22Rv1 (cell line): ENCODE measurements at regions not wholly inside any gene's neighbourhood (a gene's known extent, or its start where the extent isn't known, plus 50 kb on each side); places are given as distances from the start of the nearest gene placed in this dataset.

Experiments
- ZFX ChIP-seq: fragments of 450-650 bp; IDR thresholded peaks from 2 replicates; pipeline ENCODE4 v1.6.1; 2017; ENCODE audit warnings: antibody characterized with exemption, borderline replicate concordance
- TF ChIP-seq, protein P1 (sequence below): fragments of 450-650 bp; IDR thresholded peaks from 2 replicates; pipeline ENCODE4 v1.5.1; 2017; ENCODE audit warnings: mild to moderate bottlenecking

DNA sequence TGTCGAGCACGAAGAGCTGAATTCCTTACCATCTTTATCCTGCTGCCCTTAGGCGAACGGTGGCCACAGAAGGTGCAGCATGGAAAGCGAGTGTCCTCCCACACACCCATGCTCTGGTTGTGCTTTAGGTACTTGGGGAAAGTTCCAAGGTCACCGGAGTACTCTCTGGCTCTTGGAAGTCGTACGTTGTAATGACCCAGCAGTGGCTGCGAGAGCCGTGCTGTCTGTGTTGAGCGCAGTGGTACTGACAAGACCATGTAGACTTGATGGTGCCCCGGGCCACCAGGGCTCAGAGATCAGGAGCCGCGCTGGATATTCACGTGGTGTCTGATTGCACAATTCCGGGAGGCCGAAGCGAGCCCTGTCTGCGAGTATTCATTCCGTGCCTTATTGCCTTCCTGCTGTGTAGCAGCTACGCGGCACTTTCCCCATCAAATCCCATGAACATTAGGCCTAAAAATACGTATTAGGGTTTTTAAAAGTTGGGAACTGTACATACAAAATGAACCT, 222.0 kb downstream of the ZNF516 start:
- TF ChIP-seq, protein P1, sequence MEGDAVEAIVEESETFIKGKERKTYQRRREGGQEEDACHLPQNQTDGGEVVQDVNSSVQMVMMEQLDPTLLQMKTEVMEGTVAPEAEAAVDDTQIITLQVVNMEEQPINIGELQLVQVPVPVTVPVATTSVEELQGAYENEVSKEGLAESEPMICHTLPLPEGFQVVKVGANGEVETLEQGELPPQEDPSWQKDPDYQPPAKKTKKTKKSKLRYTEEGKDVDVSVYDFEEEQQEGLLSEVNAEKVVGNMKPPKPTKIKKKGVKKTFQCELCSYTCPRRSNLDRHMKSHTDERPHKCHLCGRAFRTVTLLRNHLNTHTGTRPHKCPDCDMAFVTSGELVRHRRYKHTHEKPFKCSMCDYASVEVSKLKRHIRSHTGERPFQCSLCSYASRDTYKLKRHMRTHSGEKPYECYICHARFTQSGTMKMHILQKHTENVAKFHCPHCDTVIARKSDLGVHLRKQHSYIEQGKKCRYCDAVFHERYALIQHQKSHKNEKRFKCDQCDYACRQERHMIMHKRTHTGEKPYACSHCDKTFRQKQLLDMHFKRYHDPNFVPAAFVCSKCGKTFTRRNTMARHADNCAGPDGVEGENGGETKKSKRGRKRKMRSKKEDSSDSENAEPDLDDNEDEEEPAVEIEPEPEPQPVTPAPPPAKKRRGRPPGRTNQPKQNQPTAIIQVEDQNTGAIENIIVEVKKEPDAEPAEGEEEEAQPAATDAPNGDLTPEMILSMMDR = no peak
- TF ChIP-seq ZFX = no peak
